GM13977 (cell line): ENCODE measurements at regions not wholly inside any gene's neighbourhood (a gene's known extent, or its start where the extent isn't known, plus 50 kb on each side); places are given as distances from the start of the nearest gene placed in this dataset.

Experiments
- DNase-seq: peaks from one replicate; pipeline ENCODE4 v3.0.0; 2012; ENCODE audit warnings: low spot score
- in situ Hi-C: fragments of 300-500 bp; cut with MboI; formaldehyde crosslinking; loops from one replicate; pipeline ENCODE4 v1.12.0; 2022; ENCODE audit warnings: low sequenced_read_pairs, low pct_unique_long_range_greater_than_20kb, mixed read lengths, inconsistent platforms; ENCODE audit not compliant: unreplicated experiment
- TF ChIP-seq, protein P1 (sequence below): IDR thresholded peaks from 2 replicates; pipeline ENCODE4 v1.5.1; 2012; ENCODE audit warnings: mild to moderate bottlenecking, control low read depth; ENCODE audit not compliant: insufficient read depth; ENCODE audit errors: extremely low read depth, missing control alignments

DNA sequence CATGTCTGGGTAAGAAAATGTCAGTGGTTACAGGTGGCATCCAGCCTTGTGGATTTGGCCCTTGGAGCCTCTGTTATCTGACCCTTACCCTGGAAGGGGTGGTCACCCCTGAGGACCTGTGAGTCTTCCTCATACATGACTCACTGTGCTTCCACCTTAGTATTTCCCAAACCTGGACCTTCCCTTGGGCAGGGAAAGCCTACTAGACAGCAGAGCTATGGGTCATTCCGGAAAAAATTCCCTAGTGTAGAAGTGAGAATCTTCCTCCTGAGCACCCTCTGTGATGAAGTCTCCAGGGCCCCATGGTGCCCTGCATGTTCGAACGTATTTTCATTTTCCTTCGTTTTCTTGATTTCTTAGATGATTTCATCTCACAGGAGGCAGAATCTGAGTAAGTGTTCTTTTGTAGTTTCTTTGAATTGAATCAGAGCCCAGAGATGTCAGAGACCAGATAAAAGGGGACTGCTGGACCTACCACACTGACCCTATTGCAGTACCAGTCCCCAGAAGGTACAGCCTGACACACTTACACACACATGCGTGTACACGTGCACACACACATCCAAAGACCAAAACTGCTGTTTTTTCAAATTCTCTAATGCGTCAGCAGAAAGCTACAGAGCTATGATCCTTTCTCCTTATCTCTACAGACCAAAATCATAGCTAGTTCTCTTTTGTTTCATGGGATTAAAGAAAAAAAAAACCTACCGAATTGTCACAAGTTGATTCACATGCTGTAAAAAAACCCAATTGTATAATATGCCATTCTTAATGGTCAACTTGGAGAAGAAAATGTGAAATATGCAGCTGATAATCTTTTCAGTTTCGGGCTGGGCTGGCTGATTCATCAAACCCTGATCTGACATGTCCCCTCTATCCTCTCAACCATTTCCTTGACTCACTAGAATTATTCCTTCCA lies 50.5 kb upstream of the ARHGEF3 start:
- TF ChIP-seq, protein P1, sequence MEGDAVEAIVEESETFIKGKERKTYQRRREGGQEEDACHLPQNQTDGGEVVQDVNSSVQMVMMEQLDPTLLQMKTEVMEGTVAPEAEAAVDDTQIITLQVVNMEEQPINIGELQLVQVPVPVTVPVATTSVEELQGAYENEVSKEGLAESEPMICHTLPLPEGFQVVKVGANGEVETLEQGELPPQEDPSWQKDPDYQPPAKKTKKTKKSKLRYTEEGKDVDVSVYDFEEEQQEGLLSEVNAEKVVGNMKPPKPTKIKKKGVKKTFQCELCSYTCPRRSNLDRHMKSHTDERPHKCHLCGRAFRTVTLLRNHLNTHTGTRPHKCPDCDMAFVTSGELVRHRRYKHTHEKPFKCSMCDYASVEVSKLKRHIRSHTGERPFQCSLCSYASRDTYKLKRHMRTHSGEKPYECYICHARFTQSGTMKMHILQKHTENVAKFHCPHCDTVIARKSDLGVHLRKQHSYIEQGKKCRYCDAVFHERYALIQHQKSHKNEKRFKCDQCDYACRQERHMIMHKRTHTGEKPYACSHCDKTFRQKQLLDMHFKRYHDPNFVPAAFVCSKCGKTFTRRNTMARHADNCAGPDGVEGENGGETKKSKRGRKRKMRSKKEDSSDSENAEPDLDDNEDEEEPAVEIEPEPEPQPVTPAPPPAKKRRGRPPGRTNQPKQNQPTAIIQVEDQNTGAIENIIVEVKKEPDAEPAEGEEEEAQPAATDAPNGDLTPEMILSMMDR, result no peak
- DNase-seq, result no peak
- in situ Hi-C loops, result no loop called here
